ENCODE measurements at regions not wholly inside any gene's neighbourhood (a gene's known extent, or its start where the extent isn't known, plus 50 kb on each side); places are given as distances from the start of the nearest gene placed in this dataset.
"Not testable (repeated sequence)": the region's sequence is repeated elsewhere in the genome, so short reads cannot be mapped to it uniquely, and the experiment has no call there.

DNA sequence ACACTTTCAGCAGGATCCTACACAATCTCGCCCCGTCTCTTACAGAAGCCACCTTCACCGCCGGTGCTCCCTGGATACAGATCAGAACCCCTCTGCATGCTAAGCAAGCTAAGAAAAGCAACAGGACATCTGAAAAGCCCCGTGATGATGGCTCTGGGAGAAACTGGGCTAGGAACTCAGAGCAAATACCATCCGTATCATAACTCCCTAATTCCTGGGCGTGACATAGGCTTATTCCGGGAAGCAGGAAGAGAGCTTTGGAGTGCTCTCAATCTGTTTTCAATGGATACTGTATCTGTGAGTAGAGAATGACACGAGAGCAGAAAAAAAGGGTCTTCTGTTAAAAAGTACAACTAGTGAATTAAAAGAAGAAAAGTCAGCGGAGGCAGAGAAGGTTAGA, 121.6 kb downstream of the SPP2 start:
- no peak overlapping the region for H3K4me3 ChIP-seq (ENCODE audit: low read depth, low read length)
- TF ChIP-seq, protein P1, sequence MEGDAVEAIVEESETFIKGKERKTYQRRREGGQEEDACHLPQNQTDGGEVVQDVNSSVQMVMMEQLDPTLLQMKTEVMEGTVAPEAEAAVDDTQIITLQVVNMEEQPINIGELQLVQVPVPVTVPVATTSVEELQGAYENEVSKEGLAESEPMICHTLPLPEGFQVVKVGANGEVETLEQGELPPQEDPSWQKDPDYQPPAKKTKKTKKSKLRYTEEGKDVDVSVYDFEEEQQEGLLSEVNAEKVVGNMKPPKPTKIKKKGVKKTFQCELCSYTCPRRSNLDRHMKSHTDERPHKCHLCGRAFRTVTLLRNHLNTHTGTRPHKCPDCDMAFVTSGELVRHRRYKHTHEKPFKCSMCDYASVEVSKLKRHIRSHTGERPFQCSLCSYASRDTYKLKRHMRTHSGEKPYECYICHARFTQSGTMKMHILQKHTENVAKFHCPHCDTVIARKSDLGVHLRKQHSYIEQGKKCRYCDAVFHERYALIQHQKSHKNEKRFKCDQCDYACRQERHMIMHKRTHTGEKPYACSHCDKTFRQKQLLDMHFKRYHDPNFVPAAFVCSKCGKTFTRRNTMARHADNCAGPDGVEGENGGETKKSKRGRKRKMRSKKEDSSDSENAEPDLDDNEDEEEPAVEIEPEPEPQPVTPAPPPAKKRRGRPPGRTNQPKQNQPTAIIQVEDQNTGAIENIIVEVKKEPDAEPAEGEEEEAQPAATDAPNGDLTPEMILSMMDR (IDR thresholded peaks at IDR 0.05; ENCODE audit: control insufficient read depth, extremely low read depth, insufficient read depth), result no peak
- DNase-seq (ENCODE audit: low read depth), result no peak

DNA sequence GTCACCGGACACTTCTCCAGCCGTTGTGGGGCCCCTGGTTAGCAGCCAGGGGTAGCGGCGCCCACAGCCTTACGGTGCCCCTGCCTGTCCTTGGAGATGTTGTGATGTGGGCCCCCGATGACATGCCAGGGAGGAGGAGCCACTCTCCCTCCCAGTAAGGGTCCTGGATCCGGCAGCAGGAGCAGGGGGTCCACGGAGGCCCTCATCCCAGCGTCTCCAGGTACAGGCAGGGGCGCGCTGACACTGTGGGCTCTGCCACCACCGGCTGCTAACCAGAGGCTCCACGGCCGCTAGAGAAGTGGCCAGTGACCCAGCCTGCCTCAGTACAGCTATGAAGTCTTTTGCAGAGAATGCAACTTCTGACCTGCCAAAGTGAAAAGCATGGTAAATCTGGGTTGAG, 121.2 kb downstream of the SPP2 start:
- H3K4me3 ChIP-seq (ENCODE audit: low read depth, low read length), result no peak overlapping the region
- no peak for DNase-seq (ENCODE audit: low read depth)
- TF ChIP-seq, protein P1 (IDR thresholded peaks at IDR 0.05; ENCODE audit: control insufficient read depth, extremely low read depth, insufficient read depth), result no peak

DNA sequence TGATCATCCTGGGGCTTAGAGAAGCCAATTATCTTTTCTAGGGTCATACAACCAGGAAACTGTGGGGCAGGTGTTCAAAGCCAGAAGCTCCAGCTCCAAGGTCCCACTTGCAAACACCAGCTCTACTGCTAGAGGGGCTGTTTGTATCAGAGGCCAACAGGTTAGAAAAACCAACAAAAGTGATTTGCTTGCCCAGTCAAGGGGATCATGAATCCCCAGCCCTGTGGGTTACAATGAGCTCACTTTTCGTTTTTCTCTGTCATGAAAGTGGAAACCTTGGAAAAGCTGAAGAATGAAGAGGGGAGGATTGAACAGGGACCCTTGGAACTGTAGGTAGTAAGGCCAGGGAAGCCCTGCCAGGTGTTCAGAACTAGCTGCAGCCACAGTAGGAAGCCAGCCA, 119.2 kb downstream of the SPP2 start:
- DNase-seq (ENCODE audit: low read depth), result no peak
- H3K4me3 ChIP-seq (ENCODE audit: low read depth, low read length), result no peak overlapping the region
- TF ChIP-seq, protein P1 (IDR thresholded peaks at IDR 0.05; ENCODE audit: control insufficient read depth, extremely low read depth, insufficient read depth), result no peak

DNA sequence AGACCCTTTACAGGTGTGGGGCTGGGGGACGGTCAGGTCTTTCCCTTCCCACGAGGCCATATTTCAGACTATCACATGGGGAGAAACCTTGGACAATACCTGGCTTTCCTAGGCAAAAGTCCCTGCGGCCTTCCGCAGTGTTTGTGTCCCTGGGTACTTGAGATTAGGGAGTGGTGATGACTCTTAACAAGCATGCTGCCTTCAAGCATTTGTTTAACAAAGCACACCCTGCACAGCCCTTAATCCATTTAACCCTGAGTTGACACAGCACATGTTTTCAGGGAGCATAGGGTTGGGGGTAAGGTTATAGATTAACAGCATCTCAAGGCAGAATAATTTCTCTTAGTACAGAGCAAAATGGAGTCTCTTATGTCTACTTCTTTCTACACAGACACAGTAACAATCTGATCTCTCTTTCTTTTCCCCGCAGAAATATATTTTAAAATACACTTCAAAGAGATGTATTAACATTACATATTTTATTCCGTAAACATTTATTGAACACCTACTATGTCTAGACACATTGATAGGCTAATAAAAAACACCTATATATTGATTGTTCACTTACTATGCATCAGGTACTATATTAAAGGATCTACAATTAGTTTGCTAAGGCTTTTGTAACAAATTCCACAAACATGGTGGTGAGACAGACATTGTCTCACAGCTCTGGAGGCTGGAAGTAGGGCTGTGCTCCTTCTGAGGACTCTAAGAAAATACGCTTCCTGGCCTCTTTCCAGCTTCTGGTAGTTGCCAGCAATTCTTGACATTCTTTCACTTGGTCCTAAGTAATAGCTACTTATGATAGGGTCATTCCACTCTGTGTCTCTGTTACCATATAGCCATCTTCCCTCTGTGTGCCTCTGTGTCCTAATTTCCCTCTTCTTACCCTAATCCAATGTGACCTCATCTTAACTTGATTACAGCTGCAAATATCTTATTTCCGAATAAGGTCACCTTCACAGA, 118.4 kb downstream of the SPP2 start:
- not testable (repeated sequence) for H3K4me3 ChIP-seq (ENCODE audit: low read depth, low read length); DNase-seq (ENCODE audit: low read depth)

DNA sequence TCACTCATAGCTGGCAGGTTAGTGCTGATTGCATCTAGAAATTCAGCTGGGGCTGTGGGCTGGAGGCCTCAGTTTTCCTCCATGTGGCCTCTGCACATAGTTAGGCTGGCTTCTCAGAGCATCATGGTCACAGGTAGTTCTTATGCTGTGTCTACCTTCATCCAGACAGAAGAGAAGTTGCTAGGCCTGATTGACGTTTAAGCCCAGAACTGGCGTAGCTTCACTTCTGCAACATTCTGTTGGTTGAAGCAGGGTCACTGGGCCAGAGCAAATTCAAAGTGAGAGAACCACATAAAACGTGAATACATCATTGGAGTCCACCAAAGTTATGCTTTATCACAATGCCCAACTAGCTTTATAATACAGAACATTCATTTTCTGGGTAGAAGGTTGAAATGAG, 116.0 kb downstream of the SPP2 start:
- DNase-seq (ENCODE audit: low read depth), result no peak
- TF ChIP-seq, protein P1 (IDR thresholded peaks at IDR 0.05; ENCODE audit: control insufficient read depth, extremely low read depth, insufficient read depth), result no peak
- H3K4me3 ChIP-seq (ENCODE audit: low read depth, low read length), result no peak overlapping the region

DNA sequence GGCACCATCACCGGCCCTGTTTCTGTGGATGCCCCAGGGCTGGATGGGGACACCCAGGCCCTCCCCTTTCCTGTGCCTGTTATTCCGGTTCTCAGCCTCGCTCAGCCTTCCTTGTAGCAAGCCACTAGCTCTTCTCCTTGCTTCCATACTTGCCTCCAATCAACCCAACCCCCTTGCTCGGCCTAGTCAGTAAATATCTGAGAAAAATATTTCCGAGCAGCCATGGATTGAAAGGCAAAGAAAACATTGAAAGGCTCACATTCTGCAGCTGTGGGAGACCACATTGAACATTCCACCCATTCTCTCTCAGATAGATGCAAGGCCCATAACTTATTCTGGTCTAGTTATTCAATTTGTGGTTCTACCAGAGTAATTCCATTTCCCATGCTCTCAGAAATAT, 114.9 kb downstream of the SPP2 start:
- no peak for DNase-seq (ENCODE audit: low read depth)
- TF ChIP-seq, protein P1 (IDR thresholded peaks at IDR 0.05; ENCODE audit: control insufficient read depth, extremely low read depth, insufficient read depth), result no peak
- H3K4me3 ChIP-seq (ENCODE audit: low read depth, low read length), result no peak overlapping the region

DNA sequence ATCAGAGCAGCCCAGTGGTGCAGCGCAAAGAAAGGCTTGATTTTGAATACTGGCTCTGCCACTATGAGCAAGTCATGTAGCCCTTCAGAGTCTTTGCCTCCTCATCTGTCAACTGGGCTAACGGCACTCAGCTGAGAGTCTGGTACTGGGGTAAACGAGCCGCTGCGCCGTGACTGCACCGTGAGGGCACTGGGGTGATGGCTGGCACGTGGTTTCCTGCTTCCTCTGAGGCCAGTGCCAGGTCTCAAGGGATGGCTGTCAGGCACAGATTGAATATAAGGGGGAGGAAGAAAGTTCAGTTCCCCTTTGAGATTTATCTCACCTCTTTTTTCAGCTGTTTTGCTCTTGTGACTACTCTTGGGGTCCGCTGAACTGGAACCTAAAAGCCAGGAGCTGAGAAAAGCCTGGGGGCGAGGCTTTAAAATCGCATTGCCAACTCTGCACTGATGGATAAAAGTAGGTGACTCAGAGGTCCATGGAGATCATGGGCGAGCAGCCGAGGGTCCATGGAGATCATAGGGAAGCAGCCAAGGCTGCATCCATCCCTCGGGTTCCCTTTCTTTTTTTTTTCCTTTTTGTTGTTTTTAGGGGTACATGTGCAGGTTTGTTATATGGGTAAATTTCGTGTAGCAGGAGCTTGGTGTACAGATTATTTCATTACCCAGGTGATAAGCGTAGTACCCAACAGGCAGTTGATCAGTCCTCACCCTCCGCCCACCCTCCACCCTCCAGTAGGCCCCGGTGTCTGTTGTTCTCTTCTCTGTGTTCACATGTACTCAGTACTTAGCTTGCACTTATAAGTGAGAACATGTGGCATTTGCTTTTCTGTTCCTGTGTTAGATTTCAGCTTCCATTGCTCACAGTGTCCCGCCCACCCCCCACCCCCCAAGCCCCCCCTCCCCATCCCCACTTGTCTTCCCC, 114.3 kb downstream of the SPP2 start:
- DNase-seq (ENCODE audit: low read depth), result no peak
- TF ChIP-seq, protein P1 (IDR thresholded peaks at IDR 0.05; ENCODE audit: control insufficient read depth, extremely low read depth, insufficient read depth), result no peak
- no peak overlapping the region for H3K4me3 ChIP-seq (ENCODE audit: low read depth, low read length)

All from LNCaP clone FGC (cell line).